Osteocyte (in vitro differentiated cells): ENCODE measurements at regions not wholly inside any gene's neighbourhood (a gene's known extent, or its start where the extent isn't known, plus 50 kb on each side); places are given as distances from the start of the nearest gene placed in this dataset.

Experiments
- DNase-seq: peaks from one replicate; pipeline ENCODE4 v3.0.0; 2021; ENCODE audit warnings: mixed read lengths; ENCODE audit not compliant: unreplicated experiment; ENCODE audit errors: extremely low spot score
- H3K27ac Mint-ChIP-seq: one replicate; pipeline ENCODE4 v1.8.0; 2021; ENCODE audit warnings: mild to moderate bottlenecking, mixed read lengths; ENCODE audit not compliant: unreplicated experiment
- H3K27me3 Mint-ChIP-seq: one replicate; pipeline ENCODE4 v1.8.0; 2021; ENCODE audit warnings: mixed read lengths; ENCODE audit not compliant: unreplicated experiment
- H3K36me3 Mint-ChIP-seq: one replicate; pipeline ENCODE4 v1.8.0; 2021; ENCODE audit warnings: mixed read lengths; ENCODE audit not compliant: unreplicated experiment
- H3K4me1 Mint-ChIP-seq: one replicate; pipeline ENCODE4 v1.8.0; 2021; ENCODE audit warnings: mixed read lengths; ENCODE audit not compliant: unreplicated experiment
- H3K4me3 Mint-ChIP-seq: one replicate; pipeline ENCODE4 v1.8.0; 2021; ENCODE audit warnings: mild to moderate bottlenecking, moderate library complexity, mixed read lengths; ENCODE audit not compliant: unreplicated experiment
- H3K9me3 Mint-ChIP-seq: one replicate; pipeline ENCODE4 v1.8.0; 2021; ENCODE audit warnings: mixed read lengths; ENCODE audit not compliant: unreplicated experiment
- CTCF ChIP-seq: fragments of 200-600 bp; sonication (generic); IDR thresholded peaks from 2 replicates; pipeline ENCODE4 v1.5.0; 2021; ENCODE audit warnings: antibody characterized with exemption, mild to moderate bottlenecking, moderate library complexity

- DNase-seq = no peak
- H3K4me1 Mint-ChIP-seq = peaks cover 21% of the 10 kb centered on the region
- peaks cover 7% of the 10 kb centered on the region for H3K9me3 Mint-ChIP-seq
- no peak overlapping the region for H3K4me3 Mint-ChIP-seq
- H3K27me3 Mint-ChIP-seq = no peaks in the 10 kb centered on the region
- no peak overlapping the region for H3K27ac Mint-ChIP-seq
- H3K36me3 Mint-ChIP-seq = no peaks in the 10 kb centered on the region
- no peak for TF ChIP-seq CTCF
Measured at GRCh38 chr7:15860264-15860949, 173.9 kb upstream of the MEOX2 start.

GRCh38 chr7:15857026-15857425 is 170.5 kb upstream of the MEOX2 start:
- Mint-ChIP-seq H3K4me1 (peaks cover 19% of the 10 kb centered on the region), H3K27ac (no peak overlapping the region), H3K27me3 (no peaks in the 10 kb centered on the region), H3K36me3 (no peaks in the 10 kb centered on the region), H3K9me3 (peaks cover 7% of the 10 kb centered on the region), H3K4me3 (no peak overlapping the region)
- DNase-seq = no peak
- no peak for TF ChIP-seq CTCF

GRCh38 chr7:15856311-15856710 is 169.8 kb upstream of the MEOX2 start:
- no peak for TF ChIP-seq CTCF
- no peak for DNase-seq
- Mint-ChIP-seq H3K36me3 (no peaks in the 10 kb centered on the region), H3K4me3 (no peak overlapping the region), H3K4me1 (peaks cover 15% of the 10 kb centered on the region), H3K27ac (no peak overlapping the region), H3K9me3 (peaks cover 7% of the 10 kb centered on the region), H3K27me3 (no peaks in the 10 kb centered on the region)

- Mint-ChIP-seq H3K27ac (no peak overlapping the region), H3K9me3 (peaks cover 7% of the 10 kb centered on the region), H3K27me3 (no peaks in the 10 kb centered on the region)
Measured at GRCh38 chr7:15855525-15856109, 169.1 kb upstream of the MEOX2 start.

More at GRCh38 chr7:15855525-15856109, 169.1 kb upstream of the MEOX2 start:
- H3K4me1 Mint-ChIP-seq = peaks cover 15% of the 10 kb centered on the region
- no peak overlapping the region for H3K4me3 Mint-ChIP-seq
- H3K36me3 Mint-ChIP-seq = no peaks in the 10 kb centered on the region
- TF ChIP-seq CTCF = no peak
- no peak for DNase-seq
